ENCODE measurements at regions not wholly inside any gene's neighbourhood (a gene's known extent, or its start where the extent isn't known, plus 50 kb on each side); places are given as distances from the start of the nearest gene placed in this dataset.

DNA sequence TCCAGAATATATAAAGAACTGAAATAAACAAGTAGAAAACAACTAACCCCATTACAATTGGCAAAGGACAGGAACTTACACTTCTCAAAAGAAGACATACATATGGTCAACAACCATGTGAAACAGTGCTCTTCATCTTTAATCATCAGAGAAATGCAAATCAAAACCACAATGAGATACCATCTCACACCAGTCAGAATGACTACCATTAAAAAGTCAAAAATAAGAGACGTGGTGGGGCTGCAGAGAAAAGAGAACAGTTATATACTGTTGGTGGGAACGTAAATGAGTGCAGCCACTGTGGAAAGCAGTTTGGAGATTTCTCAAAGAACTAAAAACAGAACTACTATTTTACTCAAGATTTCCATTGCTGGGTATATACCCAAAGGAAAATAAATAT is 1696.3 kb upstream of the TMEFF2 start:
- TF ChIP-seq, protein P1, sequence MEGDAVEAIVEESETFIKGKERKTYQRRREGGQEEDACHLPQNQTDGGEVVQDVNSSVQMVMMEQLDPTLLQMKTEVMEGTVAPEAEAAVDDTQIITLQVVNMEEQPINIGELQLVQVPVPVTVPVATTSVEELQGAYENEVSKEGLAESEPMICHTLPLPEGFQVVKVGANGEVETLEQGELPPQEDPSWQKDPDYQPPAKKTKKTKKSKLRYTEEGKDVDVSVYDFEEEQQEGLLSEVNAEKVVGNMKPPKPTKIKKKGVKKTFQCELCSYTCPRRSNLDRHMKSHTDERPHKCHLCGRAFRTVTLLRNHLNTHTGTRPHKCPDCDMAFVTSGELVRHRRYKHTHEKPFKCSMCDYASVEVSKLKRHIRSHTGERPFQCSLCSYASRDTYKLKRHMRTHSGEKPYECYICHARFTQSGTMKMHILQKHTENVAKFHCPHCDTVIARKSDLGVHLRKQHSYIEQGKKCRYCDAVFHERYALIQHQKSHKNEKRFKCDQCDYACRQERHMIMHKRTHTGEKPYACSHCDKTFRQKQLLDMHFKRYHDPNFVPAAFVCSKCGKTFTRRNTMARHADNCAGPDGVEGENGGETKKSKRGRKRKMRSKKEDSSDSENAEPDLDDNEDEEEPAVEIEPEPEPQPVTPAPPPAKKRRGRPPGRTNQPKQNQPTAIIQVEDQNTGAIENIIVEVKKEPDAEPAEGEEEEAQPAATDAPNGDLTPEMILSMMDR (IDR thresholded peaks at IDR 0.05), result no peak
- TF ChIP-seq POLR2AphosphoS5 (IDR thresholded peaks at IDR 0.05), result no peak

All from suprapubic skin (tissue), 3 donors.